ENCODE measurements at regions not wholly inside any gene's neighbourhood (a gene's known extent, or its start where the extent isn't known, plus 50 kb on each side); places are given as distances from the start of the nearest gene placed in this dataset.

- DNase-seq (ENCODE audit: low read depth) = no peak
- H3K4me3 ChIP-seq (ENCODE audit: low read depth, low read length) = no peak overlapping the region
- no peak for TF ChIP-seq CTCF (IDR thresholded peaks at IDR 0.05; ENCODE audit: insufficient read depth, low read length)
Observed at GRCh38 chr7:49721441-49721840, 52.0 kb upstream of the VWC2 start.

All from fibroblast of the aortic adventitia (primary cell).